ENCODE measurements at regions not wholly inside any gene's neighbourhood (a gene's known extent, or its start where the extent isn't known, plus 50 kb on each side); places are given as distances from the start of the nearest gene placed in this dataset.

DNA sequence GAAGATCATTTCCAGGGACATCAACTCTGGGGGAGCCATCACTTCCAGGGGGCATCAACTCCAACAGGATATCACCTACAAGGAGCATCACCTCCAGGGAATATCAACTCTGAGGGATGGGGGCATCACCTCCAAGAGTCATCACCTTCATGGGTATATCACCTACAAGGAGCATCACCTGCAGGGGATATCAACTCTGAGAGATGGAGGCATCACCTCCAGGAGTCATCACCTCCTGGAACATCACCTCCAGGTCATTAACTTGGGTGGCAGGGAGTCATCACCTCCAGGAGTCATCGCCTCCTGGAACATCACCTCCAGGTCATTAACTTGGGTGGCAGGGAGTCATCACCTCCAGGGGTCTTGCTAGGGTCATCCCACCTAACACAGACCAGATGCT is 167.6 kb downstream of the NDUFA10 start:
- Histone ChIP-seq H3K4me1 (ENCODE audit: control insufficient read depth in 1 of 2, insufficient read depth in 1 of 2, low read depth in 1 of 2, low read length in 1 of 2) (no peaks in the 10 kb centered on the region), H3K27ac (no peak overlapping the region), H3K4me3 (ENCODE audit: low read depth in 1 of 2, low read length in 1 of 2) (no peak overlapping the region), H3K36me3 (no peaks in the 10 kb centered on the region), H3K9me3 (no peaks in the 10 kb centered on the region), H3K27me3 (peaks cover 23% of the 10 kb centered on the region)
- TF ChIP-seq, protein P1, sequence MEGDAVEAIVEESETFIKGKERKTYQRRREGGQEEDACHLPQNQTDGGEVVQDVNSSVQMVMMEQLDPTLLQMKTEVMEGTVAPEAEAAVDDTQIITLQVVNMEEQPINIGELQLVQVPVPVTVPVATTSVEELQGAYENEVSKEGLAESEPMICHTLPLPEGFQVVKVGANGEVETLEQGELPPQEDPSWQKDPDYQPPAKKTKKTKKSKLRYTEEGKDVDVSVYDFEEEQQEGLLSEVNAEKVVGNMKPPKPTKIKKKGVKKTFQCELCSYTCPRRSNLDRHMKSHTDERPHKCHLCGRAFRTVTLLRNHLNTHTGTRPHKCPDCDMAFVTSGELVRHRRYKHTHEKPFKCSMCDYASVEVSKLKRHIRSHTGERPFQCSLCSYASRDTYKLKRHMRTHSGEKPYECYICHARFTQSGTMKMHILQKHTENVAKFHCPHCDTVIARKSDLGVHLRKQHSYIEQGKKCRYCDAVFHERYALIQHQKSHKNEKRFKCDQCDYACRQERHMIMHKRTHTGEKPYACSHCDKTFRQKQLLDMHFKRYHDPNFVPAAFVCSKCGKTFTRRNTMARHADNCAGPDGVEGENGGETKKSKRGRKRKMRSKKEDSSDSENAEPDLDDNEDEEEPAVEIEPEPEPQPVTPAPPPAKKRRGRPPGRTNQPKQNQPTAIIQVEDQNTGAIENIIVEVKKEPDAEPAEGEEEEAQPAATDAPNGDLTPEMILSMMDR (IDR thresholded peaks at IDR 0.05), result no peak

DNA sequence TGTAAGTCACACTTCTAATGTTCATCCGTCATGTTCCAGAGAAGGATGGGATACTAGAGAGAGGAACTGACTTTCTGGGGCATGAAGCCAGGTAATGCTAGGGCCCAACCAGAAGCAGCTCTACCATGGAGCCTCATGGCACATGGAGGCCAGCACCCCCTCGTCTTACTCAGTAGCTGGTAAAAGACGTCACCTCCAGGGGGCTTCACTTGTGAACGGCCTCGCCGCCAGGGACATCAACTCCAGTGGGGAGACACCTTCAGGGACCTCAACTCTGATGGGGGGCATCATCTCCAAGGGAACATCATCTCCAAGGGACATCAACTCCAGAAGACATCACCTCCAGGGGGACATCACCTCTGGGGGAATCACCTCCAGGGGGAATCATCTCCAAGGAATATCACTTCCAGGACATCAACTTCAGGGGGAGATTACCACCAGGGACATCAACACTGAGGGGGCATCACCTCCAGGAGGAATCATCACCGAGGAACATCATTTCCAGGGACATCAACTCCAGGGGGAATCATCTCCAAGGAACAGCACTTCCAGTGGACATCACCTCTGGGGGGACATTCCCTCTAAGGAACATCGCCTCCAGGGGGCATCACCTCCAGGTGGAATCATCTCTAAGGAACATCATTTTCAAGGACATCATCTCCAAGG is 168.4 kb downstream of the NDUFA10 start:
- no peak overlapping the region for H3K4me3 ChIP-seq (ENCODE audit: low read depth in 1 of 2, low read length in 1 of 2)
- TF ChIP-seq, protein P1 (IDR thresholded peaks at IDR 0.05), result no peak
- no peaks in the 10 kb centered on the region for H3K9me3 ChIP-seq

DNA sequence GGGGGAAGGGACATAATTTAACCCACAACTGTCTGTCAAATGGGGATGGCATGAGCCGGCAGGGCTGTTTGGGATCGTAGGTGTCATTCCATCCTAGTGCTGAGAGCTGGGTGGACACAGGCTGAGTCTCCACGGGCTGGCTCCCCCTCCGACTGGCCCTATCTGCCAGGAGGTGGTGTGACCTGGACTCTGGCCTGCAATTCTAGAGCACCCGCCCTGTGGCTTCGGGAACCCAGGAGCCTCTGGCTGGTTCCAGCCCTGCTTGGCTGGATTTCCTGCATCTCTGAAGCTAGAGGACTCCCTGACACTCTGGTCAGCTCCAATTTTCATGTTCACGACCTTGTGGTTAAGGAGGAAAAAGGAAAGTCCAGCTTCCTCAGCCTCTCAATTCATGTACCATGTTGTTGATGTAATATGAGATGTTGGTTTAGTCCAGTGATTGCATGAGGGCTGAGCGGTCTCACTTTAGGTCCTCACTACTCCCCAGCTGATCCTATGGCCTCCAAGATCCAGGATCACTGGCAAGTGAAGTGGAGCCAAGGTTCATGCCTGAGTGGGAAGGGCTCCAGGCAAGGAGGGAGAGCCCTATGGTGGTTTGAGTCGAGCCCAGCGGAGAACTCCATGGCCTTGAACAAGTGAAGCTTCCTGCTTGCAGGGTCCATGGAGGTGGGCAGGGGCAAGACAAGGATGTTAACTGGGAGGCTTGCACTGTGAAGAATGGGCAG is 169.1 kb downstream of the NDUFA10 start:
- TF ChIP-seq, protein P1 (IDR thresholded peaks at IDR 0.05), result no peak
- no peak overlapping the region for H3K27ac ChIP-seq
- H3K36me3 ChIP-seq, result no peaks in the 10 kb centered on the region
- H3K27me3 ChIP-seq, result peaks cover 23% of the 10 kb centered on the region
- H3K4me1 ChIP-seq (ENCODE audit: control insufficient read depth in 1 of 2, insufficient read depth in 1 of 2, low read depth in 1 of 2, low read length in 1 of 2), result no peaks in the 10 kb centered on the region
- H3K9me3 ChIP-seq, result no peaks in the 10 kb centered on the region
- H3K4me3 ChIP-seq (ENCODE audit: low read depth in 1 of 2, low read length in 1 of 2), result no peak overlapping the region

More for the DNA sequence above, 168.4 kb downstream of the NDUFA10 start:
- Histone ChIP-seq H3K27ac (no peak overlapping the region), H3K36me3 (no peaks in the 10 kb centered on the region), H3K4me1 (ENCODE audit: control insufficient read depth in 1 of 2, insufficient read depth in 1 of 2, low read depth in 1 of 2, low read length in 1 of 2) (no peaks in the 10 kb centered on the region), H3K27me3 (peaks cover 23% of the 10 kb centered on the region)

DNA sequence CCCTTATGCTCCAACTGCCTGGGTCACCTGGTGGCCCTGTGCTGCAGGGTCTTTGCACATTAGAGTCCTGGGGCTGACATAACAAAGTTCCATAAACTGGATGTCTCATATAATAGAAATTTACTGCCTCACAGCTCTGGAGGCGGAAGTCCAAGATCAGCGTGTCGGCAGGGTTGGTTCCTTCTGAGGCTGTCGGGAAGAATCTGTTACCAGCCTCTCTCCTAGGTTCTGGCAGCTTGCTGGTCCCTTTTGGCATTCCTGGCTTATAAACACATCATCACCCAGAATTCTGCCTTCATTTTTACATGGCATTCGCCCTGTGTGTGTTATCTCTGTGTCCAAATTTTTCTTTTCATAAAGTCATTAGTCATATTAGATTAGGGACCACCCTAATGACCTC is 170.5 kb downstream of the NDUFA10 start:
- H3K4me1 ChIP-seq (ENCODE audit: control insufficient read depth in 1 of 2, insufficient read depth in 1 of 2, low read depth in 1 of 2, low read length in 1 of 2), result no peaks in the 10 kb centered on the region
- H3K4me3 ChIP-seq (ENCODE audit: low read depth in 1 of 2, low read length in 1 of 2), result no peak overlapping the region
- H3K27ac ChIP-seq, result no peak overlapping the region
- H3K36me3 ChIP-seq, result no peaks in the 10 kb centered on the region
- H3K27me3 ChIP-seq, result peaks cover 23% of the 10 kb centered on the region
- TF ChIP-seq, protein P1 (IDR thresholded peaks at IDR 0.05), result no peak
- no peaks in the 10 kb centered on the region for H3K9me3 ChIP-seq

DNA sequence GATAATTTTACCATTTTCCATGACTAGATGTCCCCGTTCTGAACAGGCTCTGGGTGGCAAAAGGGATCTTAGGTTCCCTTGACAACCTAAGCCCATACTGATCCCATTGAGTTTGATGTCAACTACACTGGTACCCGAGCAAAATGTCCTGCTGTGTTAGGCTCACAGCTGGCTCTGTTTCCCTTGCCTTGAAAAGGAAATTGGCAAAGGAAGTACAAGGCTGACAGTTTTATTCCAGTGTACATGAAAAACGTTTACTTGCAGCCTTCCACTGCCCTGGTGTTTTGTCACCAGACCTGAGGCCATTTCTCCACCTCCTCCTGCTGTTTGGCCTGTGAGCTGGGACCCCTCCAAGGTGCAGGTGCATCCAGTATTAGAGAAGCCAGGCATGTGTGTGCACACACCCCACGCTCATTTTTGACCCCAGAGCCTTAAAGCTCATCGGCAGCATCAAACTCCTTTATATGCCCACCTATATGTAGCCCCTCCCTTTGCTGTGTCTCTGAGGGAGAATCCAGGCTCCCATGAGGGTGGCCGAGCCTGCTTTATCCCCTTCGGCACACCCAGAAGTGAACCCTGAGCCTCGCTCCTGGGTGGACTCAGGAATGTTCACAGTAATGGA is 171.3 kb downstream of the NDUFA10 start:
- TF ChIP-seq, protein P1 (IDR thresholded peaks at IDR 0.05), result no peak
- H3K9me3 ChIP-seq, result no peaks in the 10 kb centered on the region
- no peak overlapping the region for H3K4me3 ChIP-seq (ENCODE audit: low read depth in 1 of 2, low read length in 1 of 2)
- H3K4me1 ChIP-seq (ENCODE audit: control insufficient read depth in 1 of 2, insufficient read depth in 1 of 2, low read depth in 1 of 2, low read length in 1 of 2), result no peaks in the 10 kb centered on the region
- peaks cover 19% of the 10 kb centered on the region for H3K27me3 ChIP-seq
- no peak overlapping the region for H3K27ac ChIP-seq
- no peaks in the 10 kb centered on the region for H3K36me3 ChIP-seq
